ENCODE measurements at regions not wholly inside any gene's neighbourhood (a gene's known extent, or its start where the extent isn't known, plus 50 kb on each side); places are given as distances from the start of the nearest gene placed in this dataset.

GRCh38 chr3:153295901-153296300 lies 133.9 kb downstream of the RAP2B start:
- Mint-ChIP-seq H3K9me3 (no peaks in the 10 kb centered on the region), H3K4me1 (ENCODE audit: low read depth) (peaks cover 21% of the 10 kb centered on the region), H3K27ac (no peak overlapping the region), H3K4me3 (no peak overlapping the region), H3K36me3 (ENCODE audit: low read depth) (no peaks in the 10 kb centered on the region), H3K27me3 (ENCODE audit: insufficient read depth) (no peaks in the 10 kb centered on the region; the same call in 1 of the 2 replicates)
- no peak for DNase-seq
- no peak for TF ChIP-seq CTCF (IDR thresholded peaks at IDR 0.05)

DNA sequence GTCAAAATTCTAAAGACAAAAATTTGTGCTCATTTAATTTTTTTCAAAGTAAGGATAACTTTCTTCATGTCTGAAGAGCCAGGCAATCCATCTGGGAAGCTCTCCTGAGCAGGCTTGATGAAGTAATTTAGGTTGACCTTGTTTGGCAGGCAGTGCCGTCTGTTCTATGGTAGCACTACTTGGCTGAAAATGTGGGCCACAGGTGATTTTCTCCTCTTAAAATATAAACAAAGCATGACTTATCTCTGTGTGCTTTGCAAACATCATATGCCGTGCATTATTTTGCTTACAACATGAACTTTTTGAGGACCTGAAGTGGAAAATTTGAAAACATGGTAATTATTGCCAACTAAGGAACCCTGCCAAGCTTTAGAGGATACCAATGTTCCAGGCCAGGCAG lies 143.2 kb downstream of the RAP2B start:
- no peaks in the 10 kb centered on the region for H3K4me1 Mint-ChIP-seq (ENCODE audit: low read depth)
- TF ChIP-seq CTCF (IDR thresholded peaks at IDR 0.05), result no peak
- peaks cover 2% of the 10 kb centered on the region; the same call in 1 of the 2 replicates for H3K27me3 Mint-ChIP-seq (ENCODE audit: insufficient read depth)
- H3K4me3 Mint-ChIP-seq, result no peak overlapping the region
- H3K9me3 Mint-ChIP-seq, result no peaks in the 10 kb centered on the region
- DNase-seq, result no peak
- no peaks in the 10 kb centered on the region for H3K36me3 Mint-ChIP-seq (ENCODE audit: low read depth)
- H3K27ac Mint-ChIP-seq, result no peak overlapping the region

DNA sequence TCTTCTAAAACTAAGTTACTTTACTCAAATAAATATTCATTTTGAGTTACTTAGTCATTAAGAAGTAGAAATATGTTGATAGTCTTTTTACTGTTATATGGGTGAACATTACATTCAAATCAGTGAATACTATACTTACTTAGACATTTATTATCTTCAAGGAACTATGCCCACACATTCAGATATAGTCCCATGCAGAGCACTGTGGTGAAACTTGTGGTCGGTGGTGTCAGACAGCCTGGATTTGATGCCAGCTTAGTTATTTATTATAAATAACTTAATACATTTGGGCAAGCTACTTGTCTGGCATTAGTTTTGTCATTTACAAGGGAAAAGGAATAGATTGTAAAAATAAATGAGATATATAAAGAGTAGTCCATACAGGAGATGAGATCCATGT lies 149.5 kb downstream of the RAP2B start:
- H3K4me3 Mint-ChIP-seq, result no peak overlapping the region
- H3K4me1 Mint-ChIP-seq (ENCODE audit: low read depth), result peaks cover 22% of the 10 kb centered on the region
- TF ChIP-seq CTCF (IDR thresholded peaks at IDR 0.05), result no peak
- H3K9me3 Mint-ChIP-seq, result no peaks in the 10 kb centered on the region
- H3K27me3 Mint-ChIP-seq (ENCODE audit: insufficient read depth), result 0 out of 2 replicates have a peak, but pooled peaks cover 2% of the 10 kb centered on the region
- no peak overlapping the region for H3K27ac Mint-ChIP-seq
- H3K36me3 Mint-ChIP-seq (ENCODE audit: low read depth), result no peaks in the 10 kb centered on the region
- DNase-seq, result no peak

- no peaks in the 10 kb centered on the region for H3K9me3 Mint-ChIP-seq
- 0 out of 2 replicates have a peak, but pooled peaks cover 2% of the 10 kb centered on the region for H3K27me3 Mint-ChIP-seq (ENCODE audit: insufficient read depth)
- no peaks in the 10 kb centered on the region for H3K36me3 Mint-ChIP-seq (ENCODE audit: low read depth)
- H3K27ac Mint-ChIP-seq, result peak overlapping the region; percentile 34; the same call in 1 of the 2 replicates
- DNase-seq, result no peak
- no peak for TF ChIP-seq CTCF (IDR thresholded peaks at IDR 0.05)
- peaks cover 22% of the 10 kb centered on the region for H3K4me1 Mint-ChIP-seq (ENCODE audit: low read depth)
- H3K4me3 Mint-ChIP-seq, result peak overlapping the region; percentile 21
These were observed 151.4 kb downstream of the RAP2B start for GRCh38 chr3:153313302-153313965.

DNA sequence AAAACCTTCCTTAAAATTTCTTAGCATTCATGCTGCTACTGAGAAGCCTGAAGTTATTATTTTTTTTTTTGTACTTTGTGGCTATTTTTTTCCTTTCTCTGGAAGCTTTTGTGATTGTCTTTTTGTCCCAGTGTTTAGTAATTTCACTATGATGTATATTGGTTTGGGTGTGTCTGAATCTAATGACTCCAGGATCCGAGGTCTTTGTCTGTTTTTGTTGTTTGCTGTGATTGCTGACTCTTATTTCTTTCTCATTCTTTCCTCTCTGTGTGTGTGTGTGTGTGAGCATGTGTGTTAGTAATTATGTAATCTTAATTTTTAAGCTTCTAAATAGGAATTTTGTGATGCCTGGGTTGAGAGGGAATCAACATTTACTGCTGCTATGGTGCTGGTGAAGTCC lies 152.0 kb downstream of the RAP2B start:
- no peaks in the 10 kb centered on the region for H3K27me3 Mint-ChIP-seq (ENCODE audit: insufficient read depth)
- no peak overlapping the region for H3K27ac Mint-ChIP-seq
- H3K36me3 Mint-ChIP-seq (ENCODE audit: low read depth), result no peaks in the 10 kb centered on the region
- no peaks in the 10 kb centered on the region for H3K9me3 Mint-ChIP-seq
- H3K4me1 Mint-ChIP-seq (ENCODE audit: low read depth), result peaks cover 22% of the 10 kb centered on the region
- no peak for TF ChIP-seq CTCF (IDR thresholded peaks at IDR 0.05)
- no peak for DNase-seq
- H3K4me3 Mint-ChIP-seq, result peak overlapping the region; percentile 21
